H1 (cell line): ENCODE measurements at regions not wholly inside any gene's neighbourhood (a gene's known extent, or its start where the extent isn't known, plus 50 kb on each side); places are given as distances from the start of the nearest gene placed in this dataset.

ENCODE experiments used
- CTCF ChIA-PET: fragments of 300-600 bp; sonication (Branson Sonifier 250); formaldehyde crosslinking; loops from one replicate; lab custom pipeline; 2021; ENCODE audit not compliant: partially characterized antibody; lab: Charles Lee
- POLR2A ChIA-PET: fragments of 300-600 bp; sonication (Branson Sonifier 250); formaldehyde crosslinking; loops from one replicate; lab custom pipeline; 2021; ENCODE audit warnings: inconsistent platforms; ENCODE audit not compliant: partially characterized antibody; lab: Charles Lee
- DNase-seq, 2 experiments: peaks; one replicate each; pipeline versions ENCODE4 v3.0.0 to v3.0.0-alpha.2; 2010 to 2022; ENCODE audit warnings: low spot score in 2 of 2, low read depth in 1 of 2, mixed read lengths in 1 of 2
- FAIRE-seq: peaks from 2 replicates; lab custom pipeline; 2011; peaks lifted over from hg19 to GRCh38; lab: Jason Lieb, UNC
- H2AFZ ChIP-seq: 2 replicates; pipeline ENCODE4 v1.8.1; 2012; ENCODE audit warnings: low read length, inconsistent platforms
- H2AK5ac ChIP-seq: 2 replicates; pipeline ENCODE4 v1.6.1; 2013; ENCODE audit warnings: low read depth, low read length
- H2BK120ac ChIP-seq: replicated peaks from 2 replicates; pipeline ENCODE3; 2013; ENCODE audit warnings: low read depth, low read length, inconsistent platforms
- H2BK12ac ChIP-seq: 2 replicates; pipeline ENCODE4 v1.6.1; 2013; ENCODE audit warnings: low read depth, low read length
- H2BK15ac ChIP-seq: 2 replicates; pipeline ENCODE4 v1.6.1; 2013; ENCODE audit warnings: low read length
- H2BK20ac ChIP-seq: 2 replicates; pipeline ENCODE4 v1.6.1; 2013; ENCODE audit warnings: low read length
- H2BK5ac ChIP-seq: 2 replicates; pipeline ENCODE4 v1.6.1; 2013; ENCODE audit warnings: low read depth, low read length
- H3K14ac ChIP-seq: 2 replicates; pipeline ENCODE4 v1.6.1; 2013; ENCODE audit warnings: inconsistent platforms; ENCODE audit not compliant: insufficient read length
- H3K18ac ChIP-seq: 2 replicates; pipeline ENCODE4 v1.6.1; 2013; ENCODE audit warnings: low read length; ENCODE audit errors: extremely low read depth
- H3K23ac ChIP-seq: 2 replicates; pipeline ENCODE4 v1.6.1; 2013; ENCODE audit warnings: inconsistent platforms; ENCODE audit not compliant: insufficient read length
- H3K23me2 ChIP-seq: 2 replicates; pipeline ENCODE4 v1.6.1; 2013; ENCODE audit warnings: low read depth, low read length
- H3K27ac ChIP-seq: 2 replicates; pipeline ENCODE4 v1.6.1; 2011; ENCODE audit warnings: low read depth, low read length, inconsistent platforms
- H3K27me3 ChIP-seq, 4 experiments: replicated peaks in 1 of 4; 1 replicate in 1 of 4; 2 replicates in 3 of 4; pipeline versions ENCODE4 v1.6.1 to v1.8.1; 2011 to 2013; ENCODE audit warnings: low read length in 3 of 4, mild to moderate bottlenecking in 3 of 4, inconsistent platforms in 2 of 4, mixed read lengths in 2 of 4, moderate library complexity in 1 of 4; ENCODE audit not compliant: control insufficient read depth in 3 of 4, insufficient read depth in 3 of 4; ENCODE audit errors: extremely low read depth in 1 of 4
- H3K36me3 ChIP-seq, 4 experiments: 2 replicates each; pipeline versions ENCODE4 v1.6.1 to v1.8.1; 2011 to 2013; ENCODE audit warnings: mild to moderate bottlenecking in 4 of 4, low read length in 3 of 4, moderate library complexity in 2 of 4, control low read depth in 1 of 4, inconsistent platforms in 1 of 4; ENCODE audit not compliant: insufficient read depth in 4 of 4, control insufficient read depth in 2 of 4
- H3K4ac ChIP-seq: replicated peaks from 2 replicates; pipeline ENCODE3; 2013; ENCODE audit warnings: low read length, low read depth, mixed read lengths, inconsistent platforms; ENCODE audit not compliant: insufficient read length
- H3K4me1 ChIP-seq, 4 experiments: replicated peaks in 1 of 4; 1 replicate in 1 of 4; 2 replicates in 3 of 4; pipeline versions ENCODE4 v1.6.1 to v1.8.1; 2011 to 2013; ENCODE audit warnings: low read length in 3 of 4, inconsistent platforms in 2 of 4, mixed read lengths in 1 of 4; ENCODE audit not compliant: insufficient read depth in 4 of 4, control insufficient read depth in 3 of 4
- H3K4me2 ChIP-seq, 2 experiments: 2 replicates each; pipeline versions ENCODE4 v1.6.1 to v1.8.1; 2011 to 2013; ENCODE audit warnings: low read depth in 2 of 2, low read length in 2 of 2, control low read depth in 1 of 2, inconsistent platforms in 1 of 2, mild to moderate bottlenecking in 1 of 2; ENCODE audit not compliant: insufficient read depth in 1 of 2
- H3K4me3 ChIP-seq, 4 experiments: fragments of 200-600, 300-600 bp in 1 of 4; sonication (generic), shearing (Covaris generic), sonication (Bioruptor Twin) in 1 of 4; 2 replicates each; pipeline versions ENCODE4 v1.5.1 to v1.8.1; 2011 to 2016; ENCODE audit warnings: low read length in 4 of 4, low read depth in 3 of 4, control low read depth in 2 of 4, inconsistent platforms in 2 of 4, mild to moderate bottlenecking in 2 of 4, mixed read lengths in 1 of 4, moderate library complexity in 1 of 4; ENCODE audit not compliant: insufficient read depth in 2 of 4; ENCODE audit errors: extremely low read depth in 1 of 4
- H3K56ac ChIP-seq: replicated peaks from 2 replicates; pipeline ENCODE3; 2013; ENCODE audit warnings: low read depth, mild to moderate bottlenecking, mixed read lengths, low read length, inconsistent platforms; ENCODE audit not compliant: insufficient read length
- H3K79me1 ChIP-seq: 2 replicates; pipeline ENCODE4 v1.6.1; 2013; ENCODE audit warnings: low read depth, low read length, control low read depth
- H3K79me2 ChIP-seq, 2 experiments: 2 replicates each; pipeline versions ENCODE4 v1.6.1 to v1.8.1; 2012 to 2013; ENCODE audit warnings: low read length in 2 of 2, mild to moderate bottlenecking in 2 of 2, inconsistent platforms in 1 of 2; ENCODE audit not compliant: insufficient read depth in 2 of 2, control insufficient read depth in 1 of 2
- H3K9ac ChIP-seq, 4 experiments: replicated peaks in 1 of 4; 1 replicate in 1 of 4; 2 replicates in 3 of 4; pipeline versions ENCODE4 v1.6.1 to v1.8.1; 2011 to 2013; ENCODE audit warnings: low read depth in 3 of 4, low read length in 3 of 4, control low read depth in 2 of 4, mild to moderate bottlenecking in 2 of 4, moderate library complexity in 2 of 4, inconsistent platforms in 1 of 4; ENCODE audit errors: extremely low read depth in 1 of 4
- H3K9me3 ChIP-seq, 2 experiments: 2 replicates each; pipeline versions ENCODE4 v1.6.1 to v1.8.1; 2012 to 2013; ENCODE audit warnings: mild to moderate bottlenecking in 2 of 2, moderate library complexity in 2 of 2, control low read depth in 1 of 2, inconsistent platforms in 1 of 2, low read depth in 1 of 2, low read length in 1 of 2, mixed read lengths in 1 of 2; ENCODE audit not compliant: insufficient read depth in 2 of 2
- H4K20me1 ChIP-seq, 2 experiments: replicated peaks in 1 of 2; 2 replicates each; pipeline versions ENCODE3 to v1.8.1; 2011 to 2013; ENCODE audit warnings: inconsistent platforms in 2 of 2, low read length in 2 of 2, mild to moderate bottlenecking in 1 of 2; ENCODE audit not compliant: insufficient read depth in 2 of 2, control insufficient read depth in 1 of 2
- H4K5ac ChIP-seq: 2 replicates; pipeline ENCODE4 v1.6.1; 2013; ENCODE audit warnings: low read length, low read depth, mixed read lengths, inconsistent platforms; ENCODE audit not compliant: insufficient read length
- H4K8ac ChIP-seq: 2 replicates; pipeline ENCODE4 v1.8.0; 2013; ENCODE audit warnings: mild to moderate bottlenecking, moderate library complexity, low read length, inconsistent platforms; ENCODE audit not compliant: insufficient read depth; ENCODE audit errors: extremely low read depth
- H4K91ac ChIP-seq: replicated peaks from 2 replicates; pipeline ENCODE3; 2013; ENCODE audit warnings: low read length, mixed read lengths, inconsistent platforms; ENCODE audit not compliant: insufficient read length
- ASH2L ChIP-seq: fragments of 200-600, 300-600 bp; sonication (generic); IDR thresholded peaks from one replicate; pipeline ENCODE4 v1.7.1; 2017; ENCODE audit warnings: low read length
- WGBS, 2 experiments: shearing (Covaris generic) in 1 of 2; methylation state at CpG; one replicate each; pipeline versions ENCODE4 v1.1.6 to v1.1.7; 2013 to 2015; ENCODE audit warnings: low lambda C conversion rate in 2 of 2, mixed read lengths in 2 of 2, inconsistent platforms in 1 of 2, low coverage in 1 of 2, missing lambda C conversion rate in 1 of 2; ENCODE audit not compliant: insufficient replicate concordance in 2 of 2, insufficient coverage in 1 of 2, insufficient read length in 1 of 2; ENCODE audit errors: extremely low coverage in 1 of 2, missing lambda C conversion rate in 1 of 2; 5-methylcytosine and 5-hydroxymethylcytosine counted together

DNA sequence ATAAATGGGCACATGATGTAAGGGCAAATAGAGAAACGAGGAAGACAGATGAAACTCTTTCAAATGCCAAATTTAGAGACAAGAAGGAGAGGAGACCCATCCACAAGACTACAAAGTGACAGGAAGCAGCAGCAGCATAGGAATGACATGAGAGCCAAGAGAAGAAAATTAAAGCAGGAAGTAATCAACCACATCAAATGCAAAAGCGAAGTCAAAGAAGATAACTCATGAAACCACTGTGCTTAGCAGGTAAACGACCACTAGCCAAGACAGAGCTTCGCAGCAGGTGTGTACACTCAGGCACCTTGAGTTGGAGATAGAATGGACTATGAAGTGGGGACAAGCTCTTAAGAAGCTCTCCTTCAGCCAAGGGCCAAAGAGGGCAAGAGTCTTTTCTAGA is 64.1 kb downstream of the KLF12 start:
- Histone ChIP-seq H3K27me3 (no peaks in the 10 kb centered on the region), H3K4ac (no peak overlapping the region), H2BK15ac (no peak overlapping the region), H3K79me2 (peaks cover 0 to 7% of the 10 kb centered on the region in 2 experiments; a peak in 1 of 4 replicates), H3K56ac (no peak overlapping the region), H3K9ac (no peak overlapping the region), H3K9me3 (no peaks in the 10 kb centered on the region), H4K8ac (no peak overlapping the region), H2BK5ac (no peak overlapping the region), H4K5ac (no peak overlapping the region), H3K23ac (no peak overlapping the region), H3K4me2 (no peak overlapping the region), H3K23me2 (no peaks in the 10 kb centered on the region), H3K36me3 (no peaks in the 10 kb centered on the region), H3K27ac (no peak overlapping the region), H3K18ac (no peak overlapping the region), H3K4me1 (peaks cover 0 to 3% (median 0%) of the 10 kb centered on the region in 4 experiments; a peak in 1 of 7 replicates), H2BK120ac (no peak overlapping the region), H4K91ac (no peak overlapping the region), H2AK5ac (no peak overlapping the region), H2AFZ (no peak overlapping the region), H4K20me1 (no peaks in the 10 kb centered on the region), H3K14ac (no peak overlapping the region), H3K4me3 (no peak overlapping the region), H2BK12ac (no peak overlapping the region), H2BK20ac (no peak overlapping the region), H3K79me1 (no peaks in the 10 kb centered on the region)
- CTCF ChIA-PET, result no interaction called here
- no peak for TF ChIP-seq ASH2L
- DNase-seq (no peak), FAIRE-seq (no peak)
- WGBS, 2 experiments, result 84% methylated on average over 4 of the region's 4 CpGs; no CpG with 5 or more reads in 1 of the 2 experiments
- POLR2A ChIA-PET, result no interaction called here
